OCI-LY7 (cell line): ENCODE measurements at regions not wholly inside any gene's neighbourhood (a gene's known extent, or its start where the extent isn't known, plus 50 kb on each side); places are given as distances from the start of the nearest gene placed in this dataset.

ENCODE experiments used
- BruUV-seq: library from RNA; stranded (reverse); fragments of 400-500 nt; replicated peaks from 2 replicates; lab custom pipeline; 2021; lab: Mats Ljungman, UMichigan
- CTCF ChIA-PET: fragments of 300-600 bp; sonication (Branson Sonifier 250); formaldehyde crosslinking; loops from one replicate; lab custom pipeline; 2022; ENCODE audit warnings: antibody characterized with exemption; ENCODE audit not compliant: unreplicated experiment; lab: Charles Lee
- POLR2A ChIA-PET: fragments of 300-600 bp; sonication (Branson Sonifier 250); formaldehyde crosslinking; loops from one replicate; lab custom pipeline; 2022; ENCODE audit warnings: antibody characterized with exemption; lab: Charles Lee
- DNase-seq: peaks from one replicate; pipeline ENCODE4 v3.0.0-alpha.2; 2015; ENCODE audit warnings: low spot score
- H2AFZ ChIP-seq: fragments of 200-600 bp; sonication (generic), shearing (Covaris generic); 2 replicates; pipeline ENCODE4 v1.6.1; 2014; ENCODE audit warnings: mild to moderate bottlenecking, antibody characterized with exemption, low read length, moderate library complexity
- H3K27ac ChIP-seq: fragments of 200-600 bp; sonication (generic); 2 replicates; pipeline ENCODE4 v1.5.1; 2014; ENCODE audit warnings: mixed run types, low read depth, mild to moderate bottlenecking, moderate library complexity, low read length, inconsistent platforms; ENCODE audit not compliant: poor library complexity, severe bottlenecking
- H3K36me3 ChIP-seq: fragments of 200-600 bp; sonication (generic); 2 replicates; pipeline ENCODE4 v1.6.1; 2014; ENCODE audit warnings: mild to moderate bottlenecking, antibody characterized with exemption, low read length, moderate library complexity, mixed read lengths; ENCODE audit not compliant: insufficient read depth
- H3K4me1 ChIP-seq: fragments of 200-600 bp; sonication (generic); 2 replicates; pipeline ENCODE4 v1.5.1; 2014; ENCODE audit warnings: mild to moderate bottlenecking, low read length; ENCODE audit not compliant: insufficient read depth, poor library complexity, severe bottlenecking
- H3K4me2 ChIP-seq: fragments of 200-600 bp; sonication (generic); 2 replicates; pipeline ENCODE4 v1.6.1; 2014; ENCODE audit warnings: mild to moderate bottlenecking, low read length
- H3K4me3 ChIP-seq: fragments of 200-600 bp; sonication (generic); 2 replicates; pipeline ENCODE4 v1.5.1; 2014; ENCODE audit warnings: mild to moderate bottlenecking, low read depth, low read length; ENCODE audit not compliant: poor library complexity, severe bottlenecking
- H3K79me2 ChIP-seq: fragments of 200-600 bp; sonication (generic); 2 replicates; pipeline ENCODE4 v1.6.1; 2016; ENCODE audit warnings: low read depth, mild to moderate bottlenecking, low read length, moderate library complexity, mixed read lengths; ENCODE audit not compliant: insufficient read depth
- H3K9me2 ChIP-seq: fragments of 200-600 bp; sonication (generic); 2 replicates; pipeline ENCODE4 v1.6.1; 2016; ENCODE audit warnings: mild to moderate bottlenecking, low read length, mixed read lengths; ENCODE audit not compliant: insufficient read depth
- H3K9me3 ChIP-seq: fragments of 200-600 bp; sonication (generic); 2 replicates; pipeline ENCODE4 v1.6.1; 2014; ENCODE audit warnings: mild to moderate bottlenecking, mixed run types, low read length, mixed read lengths
- H4K20me1 ChIP-seq: fragments of 200-600 bp; sonication (generic); 2 replicates; pipeline ENCODE4 v1.6.1; 2014; ENCODE audit warnings: mild to moderate bottlenecking, antibody characterized with exemption, low read length, moderate library complexity, mixed read lengths; ENCODE audit not compliant: insufficient read depth
- EZH2phosphoT487 ChIP-seq: fragments of 200-600 bp; sonication (generic); IDR thresholded peaks from 2 replicates; pipeline ENCODE4 v1.6.1; 2018; ENCODE audit warnings: low read depth, borderline replicate concordance, mild to moderate bottlenecking, mixed run types, antibody characterized with exemption, low read length, moderate library complexity, mixed read lengths
- intact Hi-C: fragments of 100-400 bp; cut with micrococcal nuclease; formaldehyde crosslinking; loops from one replicate; pipeline ENCODE4 v1.10.0; 2022; ENCODE audit not compliant: unreplicated experiment
- TF ChIP-seq, protein P1 (sequence below): fragments of 200-600 bp; sonication (generic); conservative IDR thresholded peaks from 2 replicates; pipeline ENCODE4 v1.5.1; 2014; ENCODE audit warnings: mild to moderate bottlenecking, antibody characterized with exemption, low read length, moderate library complexity, mixed read lengths

DNA sequence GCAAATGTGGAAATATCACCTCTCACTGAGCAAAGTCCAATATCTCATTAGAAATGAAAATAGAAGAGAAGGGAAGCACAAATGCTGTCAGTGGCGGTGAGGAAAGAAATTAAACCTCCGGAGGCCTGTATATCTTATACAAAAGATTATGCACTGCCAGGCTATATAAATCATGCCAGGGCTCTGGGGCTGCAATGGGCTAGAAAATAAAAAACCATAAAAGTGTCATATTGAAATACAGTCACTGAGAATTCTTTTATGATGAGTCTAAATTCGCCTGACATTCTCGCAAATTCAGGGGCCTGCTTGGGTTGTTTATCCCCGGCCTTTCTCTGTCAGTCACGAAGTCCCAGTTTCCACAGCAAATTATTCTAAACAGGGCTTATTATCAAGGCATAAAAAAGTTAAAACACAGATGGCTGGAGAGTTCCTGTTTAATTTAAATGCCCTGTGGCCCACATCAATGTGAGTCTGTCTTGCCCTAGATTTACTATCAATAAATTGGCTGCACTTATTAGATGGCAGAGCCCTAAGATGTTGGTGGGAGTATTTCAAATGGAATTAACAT lies 193.8 kb downstream of the SNX10 start:
- Histone ChIP-seq H3K36me3 (no peaks in the 10 kb centered on the region), H4K20me1 (no peaks in the 10 kb centered on the region), H3K4me1 (no peaks in the 10 kb centered on the region), H3K79me2 (no peaks in the 10 kb centered on the region), H2AFZ (no peak overlapping the region), H3K4me3 (no peak overlapping the region), H3K27ac (no peak overlapping the region), H3K9me2 (no peaks in the 10 kb centered on the region), H3K4me2 (no peak overlapping the region), H3K9me3 (no peaks in the 10 kb centered on the region)
- no peak for DNase-seq
- no TSS peak for BruUV-seq
- intact Hi-C loops = no loop called here
- ChIA-PET CTCF (no interaction called here), POLR2A (no interaction called here)
- TF ChIP-seq, protein P1, sequence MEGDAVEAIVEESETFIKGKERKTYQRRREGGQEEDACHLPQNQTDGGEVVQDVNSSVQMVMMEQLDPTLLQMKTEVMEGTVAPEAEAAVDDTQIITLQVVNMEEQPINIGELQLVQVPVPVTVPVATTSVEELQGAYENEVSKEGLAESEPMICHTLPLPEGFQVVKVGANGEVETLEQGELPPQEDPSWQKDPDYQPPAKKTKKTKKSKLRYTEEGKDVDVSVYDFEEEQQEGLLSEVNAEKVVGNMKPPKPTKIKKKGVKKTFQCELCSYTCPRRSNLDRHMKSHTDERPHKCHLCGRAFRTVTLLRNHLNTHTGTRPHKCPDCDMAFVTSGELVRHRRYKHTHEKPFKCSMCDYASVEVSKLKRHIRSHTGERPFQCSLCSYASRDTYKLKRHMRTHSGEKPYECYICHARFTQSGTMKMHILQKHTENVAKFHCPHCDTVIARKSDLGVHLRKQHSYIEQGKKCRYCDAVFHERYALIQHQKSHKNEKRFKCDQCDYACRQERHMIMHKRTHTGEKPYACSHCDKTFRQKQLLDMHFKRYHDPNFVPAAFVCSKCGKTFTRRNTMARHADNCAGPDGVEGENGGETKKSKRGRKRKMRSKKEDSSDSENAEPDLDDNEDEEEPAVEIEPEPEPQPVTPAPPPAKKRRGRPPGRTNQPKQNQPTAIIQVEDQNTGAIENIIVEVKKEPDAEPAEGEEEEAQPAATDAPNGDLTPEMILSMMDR = no peak
- no peak for TF ChIP-seq EZH2phosphoT487

DNA sequence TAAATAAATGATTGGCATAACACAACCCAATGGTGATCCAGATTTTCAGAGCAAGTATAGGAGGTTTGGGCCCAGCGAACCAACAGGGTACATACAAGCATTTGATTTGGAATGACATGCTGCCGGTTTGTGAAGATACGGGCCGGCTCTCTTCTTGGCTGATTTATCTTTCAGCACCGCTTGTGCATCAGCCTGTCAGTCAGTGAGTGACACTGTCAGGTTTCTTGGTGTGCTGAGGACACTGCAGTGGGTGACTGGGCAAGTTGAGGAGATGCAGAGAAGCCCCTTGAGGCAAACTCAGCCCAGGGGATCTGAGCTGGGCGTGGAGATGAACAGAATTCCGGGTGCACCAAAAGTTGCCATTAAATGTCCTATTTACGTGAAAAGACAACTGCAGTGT lies 194.5 kb downstream of the SNX10 start:
- Histone ChIP-seq H3K4me2 (no peak overlapping the region), H3K9me2 (no peaks in the 10 kb centered on the region), H3K4me1 (no peaks in the 10 kb centered on the region), H2AFZ (no peak overlapping the region), H3K36me3 (no peaks in the 10 kb centered on the region), H3K27ac (no peak overlapping the region), H4K20me1 (no peaks in the 10 kb centered on the region), H3K4me3 (no peak overlapping the region), H3K79me2 (no peaks in the 10 kb centered on the region), H3K9me3 (no peaks in the 10 kb centered on the region)
- no peak for DNase-seq
- ChIA-PET POLR2A (no interaction called here), CTCF (no interaction called here)
- BruUV-seq = no TSS peak
- TF ChIP-seq, protein P1 = no peak
- TF ChIP-seq EZH2phosphoT487 = no peak
- intact Hi-C loops = no loop called here

DNA sequence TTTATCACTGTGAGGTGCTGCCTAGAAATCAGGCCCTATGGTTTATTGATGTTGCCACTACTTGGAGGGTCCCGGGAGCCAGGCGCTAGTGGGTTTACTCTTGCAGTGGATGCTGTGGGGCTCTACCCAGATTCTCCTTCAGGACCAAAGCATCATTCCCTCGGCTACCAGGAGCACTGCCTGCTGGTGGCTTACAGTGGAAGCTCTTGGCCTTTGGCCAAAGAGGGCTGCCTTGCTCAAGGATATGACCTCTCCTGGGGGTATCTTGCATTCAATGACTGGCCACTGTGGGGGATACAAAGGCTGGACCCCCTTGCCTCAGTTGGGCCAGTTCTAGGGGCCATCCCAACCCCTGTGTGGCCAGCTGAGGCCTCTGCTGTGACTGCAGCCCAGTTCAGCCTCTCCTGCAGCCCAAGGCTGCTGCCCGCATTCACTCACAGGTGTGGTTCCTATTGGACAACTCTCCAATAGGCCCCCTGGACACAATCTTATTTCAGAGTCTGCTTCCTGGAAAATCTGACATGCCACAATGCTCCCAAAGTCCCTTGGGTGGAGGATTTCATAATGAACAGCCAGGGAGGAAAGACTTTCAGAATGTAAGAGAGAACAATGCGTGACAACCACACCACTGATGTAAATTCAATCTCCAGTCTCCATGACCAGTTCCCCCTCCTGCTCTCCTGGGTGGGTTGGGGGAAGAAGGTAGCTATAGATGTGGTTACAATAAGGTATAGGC lies 196.3 kb downstream of the SNX10 start:
- no TSS peak for BruUV-seq
- H3K9me2 ChIP-seq = no peaks in the 10 kb centered on the region
- DNase-seq = no peak
- H3K4me3 ChIP-seq = no peak overlapping the region
- intact Hi-C loops = no loop called here
- H3K36me3 ChIP-seq = no peaks in the 10 kb centered on the region
- TF ChIP-seq EZH2phosphoT487 = no peak
- TF ChIP-seq, protein P1 = no peak
- H4K20me1 ChIP-seq = no peaks in the 10 kb centered on the region
- H3K79me2 ChIP-seq = no peaks in the 10 kb centered on the region
- ChIA-PET POLR2A (interaction anchor here (0.6 to 1.1 kb wide), 2 partner anchors 397 to 499 kb away, joined by 3 read pairs; no protein-coding TSS in a partner anchor), CTCF (no interaction called here)
- no peak overlapping the region for H2AFZ ChIP-seq
- no peak overlapping the region for H3K27ac ChIP-seq
- no peaks in the 10 kb centered on the region for H3K4me1 ChIP-seq
- no peaks in the 10 kb centered on the region for H3K9me3 ChIP-seq
- H3K4me2 ChIP-seq = no peak overlapping the region
